Peyer's patch (tissue), 4 donors: ENCODE measurements at regions not wholly inside any gene's neighbourhood (a gene's known extent, or its start where the extent isn't known, plus 50 kb on each side); places are given as distances from the start of the nearest gene placed in this dataset.

ENCODE experiments used
- DNase-seq, 3 donors: peaks; one replicate each; pipeline ENCODE4 v3.0.0-alpha.2; 2017 to 2019
- H3K27ac ChIP-seq, 4 donors: fragments of 200-600 bp; sonication (generic); one replicate each; pipeline ENCODE4 v1.5.1; 2016 to 2019
- H3K27me3 ChIP-seq, 2 donors: fragments of 200-600 bp; sonication (generic); one replicate each; pipeline ENCODE4 v1.5.1; 2019
- H3K36me3 ChIP-seq, 3 donors: fragments of 200-600 bp; sonication (generic); one replicate each; pipeline ENCODE4 v1.5.1; 2016 to 2019
- H3K4me1 ChIP-seq, 4 donors: fragments of 200-600 bp; sonication (generic); one replicate each; pipeline ENCODE4 v1.5.1; 2016 to 2019
- H3K4me3 ChIP-seq, 4 donors: fragments of 200-600 bp; sonication (generic); 1 replicate in 3 of 4; 2 replicates in 1 of 4; pipeline ENCODE4 v1.5.1; 2016 to 2019; ENCODE audit warnings: mild to moderate bottlenecking in 1 of 4
- H3K9me3 ChIP-seq, 4 donors: fragments of 200-600 bp; sonication (generic); one replicate each; pipeline ENCODE4 v1.5.1; 2016 to 2019; ENCODE audit warnings: mild to moderate bottlenecking in 1 of 4
- POLR2A ChIP-seq, 2 donors: fragments of 450-650 bp; IDR thresholded peaks; one replicate each; pipeline ENCODE4 v1.5.1; 2017; ENCODE audit warnings: antibody characterized with exemption in 2 of 2, mild to moderate bottlenecking in 2 of 2, moderate library complexity in 2 of 2
- TF ChIP-seq, protein P1 (sequence below), 6 experiments: fragments of 450-650 bp in 4 of 6; fragments of 200-600 bp in 2 of 6; sonication (generic) in 1 of 6; IDR thresholded peaks; one replicate each; pipeline ENCODE4 v1.5.1; 2017 to 2019; ENCODE audit warnings: antibody characterized with exemption in 6 of 6, mild to moderate bottlenecking in 3 of 6, moderate library complexity in 1 of 6

DNA sequence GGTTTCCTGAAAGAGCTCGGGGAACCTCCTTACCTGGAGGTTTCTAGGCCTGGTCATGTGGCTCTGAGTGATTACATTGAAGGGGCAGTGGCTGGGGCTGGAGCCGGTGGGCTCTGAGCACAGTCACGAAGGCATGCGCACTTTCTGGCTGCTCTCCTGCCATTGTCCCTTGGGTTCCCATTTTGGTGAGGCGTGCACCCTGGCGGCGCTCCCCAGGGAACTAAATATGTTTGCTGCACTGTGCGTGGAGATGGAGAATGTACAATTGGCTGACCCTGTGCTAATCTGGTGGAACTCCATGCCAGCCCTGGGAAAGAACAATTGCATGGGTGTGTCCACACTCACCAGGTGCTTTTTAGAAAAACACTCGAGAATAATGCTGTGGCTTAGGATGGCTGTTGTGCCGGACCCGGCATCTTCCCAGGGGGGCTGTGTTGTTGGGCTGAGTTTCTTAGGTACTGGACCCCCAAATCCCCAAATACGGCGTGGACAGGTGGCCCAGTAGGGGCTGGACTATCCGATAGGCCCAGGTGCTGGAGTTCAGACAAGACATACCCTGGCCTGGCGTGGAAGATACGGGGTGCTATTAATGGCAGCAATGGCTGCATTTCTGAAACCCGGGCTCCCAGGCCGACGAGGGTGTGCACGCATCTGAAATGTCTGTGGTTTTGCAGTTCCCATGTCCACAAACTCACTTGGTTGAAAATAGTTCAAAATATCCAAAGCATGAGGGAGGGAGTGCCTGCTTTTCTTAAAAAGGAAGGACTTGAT, 230.5 kb downstream of the SEC14L1 start:
- no peaks in the 10 kb centered on the region for H3K36me3 ChIP-seq
- no peak overlapping the region for H3K4me3 ChIP-seq
- H3K27ac ChIP-seq, result peak overlapping the region; percentile 87 to 93 (median 90)
- peak in 1 of 3 donors; percentile 49 for DNase-seq
- H3K4me1 ChIP-seq, result peaks cover 8 to 60% (median 29%) of the 10 kb centered on the region in 4 donors
- TF ChIP-seq, protein P1, sequence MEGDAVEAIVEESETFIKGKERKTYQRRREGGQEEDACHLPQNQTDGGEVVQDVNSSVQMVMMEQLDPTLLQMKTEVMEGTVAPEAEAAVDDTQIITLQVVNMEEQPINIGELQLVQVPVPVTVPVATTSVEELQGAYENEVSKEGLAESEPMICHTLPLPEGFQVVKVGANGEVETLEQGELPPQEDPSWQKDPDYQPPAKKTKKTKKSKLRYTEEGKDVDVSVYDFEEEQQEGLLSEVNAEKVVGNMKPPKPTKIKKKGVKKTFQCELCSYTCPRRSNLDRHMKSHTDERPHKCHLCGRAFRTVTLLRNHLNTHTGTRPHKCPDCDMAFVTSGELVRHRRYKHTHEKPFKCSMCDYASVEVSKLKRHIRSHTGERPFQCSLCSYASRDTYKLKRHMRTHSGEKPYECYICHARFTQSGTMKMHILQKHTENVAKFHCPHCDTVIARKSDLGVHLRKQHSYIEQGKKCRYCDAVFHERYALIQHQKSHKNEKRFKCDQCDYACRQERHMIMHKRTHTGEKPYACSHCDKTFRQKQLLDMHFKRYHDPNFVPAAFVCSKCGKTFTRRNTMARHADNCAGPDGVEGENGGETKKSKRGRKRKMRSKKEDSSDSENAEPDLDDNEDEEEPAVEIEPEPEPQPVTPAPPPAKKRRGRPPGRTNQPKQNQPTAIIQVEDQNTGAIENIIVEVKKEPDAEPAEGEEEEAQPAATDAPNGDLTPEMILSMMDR (IDR thresholded peaks at IDR 0.05), result no peak
- TF ChIP-seq POLR2A (IDR thresholded peaks at IDR 0.05), result no peak
- no peaks in the 10 kb centered on the region for H3K9me3 ChIP-seq
- no peaks in the 10 kb centered on the region for H3K27me3 ChIP-seq

DNA sequence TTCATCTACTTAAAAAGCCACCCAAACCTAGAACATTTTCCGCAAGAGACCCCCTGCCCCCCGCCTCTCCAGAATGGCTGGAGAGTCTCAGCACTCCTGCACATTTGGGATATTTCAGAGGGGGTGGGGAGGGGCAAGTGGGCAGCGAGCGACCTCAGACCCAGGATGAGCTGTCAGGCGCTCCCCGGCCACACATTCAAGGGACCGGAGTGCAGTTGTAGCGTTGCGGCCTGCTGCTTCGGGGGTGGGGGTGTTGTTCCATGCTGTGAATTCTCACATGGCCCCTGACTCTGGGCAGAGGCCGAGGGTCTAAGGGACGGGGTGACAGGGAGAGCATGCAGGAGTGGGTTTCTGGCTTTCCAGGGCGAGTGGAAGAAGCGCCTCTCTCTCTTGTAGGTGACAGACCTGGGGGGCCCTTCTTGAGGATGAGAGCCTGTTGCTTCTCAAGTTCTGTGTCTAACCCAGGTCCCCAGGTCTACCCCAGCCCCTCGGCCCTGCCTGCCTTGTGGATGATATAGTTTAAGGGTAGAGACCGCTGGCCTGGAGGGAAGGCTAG, 231.2 kb downstream of the SEC14L1 start:
- Histone ChIP-seq H3K4me1 (peaks cover 5 to 60% (median 27%) of the 10 kb centered on the region in 4 donors), H3K27ac (peak overlapping the region; percentile 87 to 93 (median 90)), H3K36me3 (no peaks in the 10 kb centered on the region), H3K9me3 (no peaks in the 10 kb centered on the region), H3K4me3 (peak overlapping the region; percentile 70 to 90 (median 70)), H3K27me3 (no peaks in the 10 kb centered on the region)
- TF ChIP-seq, protein P1 (IDR thresholded peaks at IDR 0.05), result no peak
- TF ChIP-seq POLR2A (IDR thresholded peaks at IDR 0.05), result peak in 1 of 2 donors; percentile 6
- DNase-seq, result no peak

DNA sequence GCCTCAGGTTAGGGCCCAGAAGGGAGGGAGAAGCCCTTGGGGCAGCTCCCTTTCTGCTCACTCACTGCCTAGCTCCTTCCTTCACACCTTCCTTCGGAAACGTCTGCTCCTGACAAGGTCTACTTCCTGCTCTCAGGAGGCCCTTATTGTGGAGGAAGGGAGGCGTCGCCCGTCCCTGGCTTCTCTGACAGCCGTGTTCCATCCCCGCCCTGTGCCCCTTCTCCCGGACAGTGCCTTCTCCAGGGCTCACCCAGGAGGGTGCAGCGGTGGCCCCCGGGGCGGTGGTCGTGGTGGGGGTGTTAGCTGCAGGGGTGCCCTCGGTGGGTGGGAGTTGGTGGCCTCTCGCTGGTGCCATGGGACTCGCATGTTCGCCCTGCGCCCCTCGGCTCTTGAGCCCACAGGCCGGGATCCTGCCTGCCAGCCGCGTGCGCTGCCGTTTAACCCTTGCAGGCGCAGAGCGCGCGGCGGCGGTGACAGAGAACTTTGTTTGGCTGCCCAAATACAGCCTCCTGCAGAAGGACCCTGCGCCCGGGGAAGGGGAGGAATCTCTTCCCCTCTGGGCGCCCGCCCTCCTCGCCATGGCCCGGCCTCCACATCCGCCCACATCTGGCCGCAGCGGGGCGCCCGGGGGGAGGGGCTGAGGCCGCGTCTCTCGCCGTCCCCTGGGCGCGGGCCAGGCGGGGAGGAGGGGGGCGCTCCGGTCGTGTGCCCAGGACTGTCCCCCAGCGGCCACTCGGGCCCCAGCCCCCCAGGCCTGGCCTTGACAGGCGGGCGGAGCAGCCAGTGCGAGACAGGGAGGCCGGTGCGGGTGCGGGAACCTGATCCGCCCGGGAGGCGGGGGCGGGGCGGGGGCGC, 231.9 kb downstream of the SEC14L1 start:
- peak; percentile 80 to 90 (median 83) for DNase-seq
- Histone ChIP-seq H3K27me3 (no peaks in the 10 kb centered on the region), H3K9me3 (no peaks in the 10 kb centered on the region), H3K27ac (peak overlapping the region; percentile 87 to 93 (median 90)), H3K4me1 (peaks cover 5 to 63% (median 28%) of the 10 kb centered on the region in 4 donors), H3K36me3 (no peaks in the 10 kb centered on the region), H3K4me3 (peak overlapping the region; percentile 70 to 90 (median 70))
- peak in 1 of 2 donors; percentile 2 for TF ChIP-seq POLR2A (IDR thresholded peaks at IDR 0.05)
- TF ChIP-seq, protein P1 (IDR thresholded peaks at IDR 0.05), result no peak

DNA sequence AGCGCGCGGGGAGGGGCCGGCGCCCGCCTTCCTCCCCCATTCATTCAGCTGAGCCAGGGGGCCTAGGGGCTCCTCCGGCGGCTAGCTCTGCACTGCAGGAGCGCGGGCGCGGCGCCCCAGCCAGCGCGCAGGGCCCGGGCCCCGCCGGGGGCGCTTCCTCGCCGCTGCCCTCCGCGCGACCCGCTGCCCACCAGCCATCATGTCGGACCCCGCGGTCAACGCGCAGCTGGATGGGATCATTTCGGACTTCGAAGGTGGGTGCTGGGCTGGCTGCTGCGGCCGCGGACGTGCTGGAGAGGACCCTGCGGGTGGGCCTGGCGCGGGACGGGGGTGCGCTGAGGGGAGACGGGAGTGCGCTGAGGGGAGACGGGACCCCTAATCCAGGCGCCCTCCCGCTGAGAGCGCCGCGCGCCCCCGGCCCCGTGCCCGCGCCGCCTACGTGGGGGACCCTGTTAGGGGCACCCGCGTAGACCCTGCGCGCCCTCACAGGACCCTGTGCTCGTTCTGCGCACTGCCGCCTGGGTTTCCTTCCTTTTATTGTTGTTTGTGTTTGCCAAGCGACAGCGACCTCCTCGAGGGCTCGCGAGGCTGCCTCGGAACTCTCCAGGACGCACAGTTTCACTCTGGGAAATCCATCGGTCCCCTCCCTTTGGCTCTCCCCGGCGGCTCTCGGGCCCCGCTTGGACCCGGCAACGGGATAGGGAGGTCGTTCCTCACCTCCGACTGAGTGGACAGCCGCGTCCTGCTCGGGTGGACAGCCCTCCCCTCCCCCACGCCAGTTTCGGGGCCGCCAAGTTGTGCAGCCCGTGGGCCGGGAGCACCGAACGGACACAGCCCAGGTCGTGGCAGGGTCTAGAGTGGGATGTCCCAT, 232.8 kb downstream of the SEC14L1 start:
- Histone ChIP-seq H3K36me3 (no peaks in the 10 kb centered on the region), H3K27me3 (no peaks in the 10 kb centered on the region), H3K4me1 (peaks cover 5 to 71% (median 28%) of the 10 kb centered on the region in 4 donors), H3K4me3 (peak overlapping the region; percentile 70 to 90 (median 70)), H3K27ac (peak overlapping the region; percentile 87 to 93 (median 90)), H3K9me3 (no peaks in the 10 kb centered on the region)
- peak in 2 of 3 donors; percentile 51 to 71 for DNase-seq
- TF ChIP-seq, protein P1 (IDR thresholded peaks at IDR 0.05), result no peak
- TF ChIP-seq POLR2A (IDR thresholded peaks at IDR 0.05), result no peak
